ENCODE measurements at regions not wholly inside any gene's neighbourhood (a gene's known extent, or its start where the extent isn't known, plus 50 kb on each side); places are given as distances from the start of the nearest gene placed in this dataset.

- H3K4me3 ChIP-seq (ENCODE audit: low read length) = no peak overlapping the region
- TF ChIP-seq CTCF (conservative IDR thresholded peaks at IDR 0.05; ENCODE audit: low read depth, low read length) = no peak
- DNase-seq (ENCODE audit: low read depth) = no peak
These were observed 72.7 kb upstream of the RNU6ATAC start for GRCh38 chr9:134236935-134237629.

GRCh38 chr9:134237630-134238265 lies 73.4 kb upstream of the RNU6ATAC start:
- DNase-seq (ENCODE audit: low read depth) = no peak
- H3K4me3 ChIP-seq (ENCODE audit: low read length) = no peak overlapping the region
- no peak for TF ChIP-seq CTCF (conservative IDR thresholded peaks at IDR 0.05; ENCODE audit: low read depth, low read length)

GRCh38 chr9:134239130-134239903 lies 75.0 kb upstream of the RNU6ATAC start:
- TF ChIP-seq CTCF (conservative IDR thresholded peaks at IDR 0.05; ENCODE audit: low read depth, low read length) = no peak
- no peak for DNase-seq (ENCODE audit: low read depth)
- no peak overlapping the region for H3K4me3 ChIP-seq (ENCODE audit: low read length)

GRCh38 chr9:134239939-134240338 lies 75.6 kb upstream of the RNU6ATAC start:
- DNase-seq (ENCODE audit: low read depth) = no peak
- no peak overlapping the region for H3K4me3 ChIP-seq (ENCODE audit: low read length)
- no peak for TF ChIP-seq CTCF (conservative IDR thresholded peaks at IDR 0.05; ENCODE audit: low read depth, low read length)

GRCh38 chr9:134240361-134240760 lies 76.0 kb upstream of the RNU6ATAC start:
- no peak for DNase-seq (ENCODE audit: low read depth)
- no peak for TF ChIP-seq CTCF (conservative IDR thresholded peaks at IDR 0.05; ENCODE audit: low read depth, low read length)
- no peak overlapping the region for H3K4me3 ChIP-seq (ENCODE audit: low read length)

- H3K4me3 ChIP-seq (ENCODE audit: low read length) = no peak overlapping the region
- no peak for DNase-seq (ENCODE audit: low read depth)
- no peak for TF ChIP-seq CTCF (conservative IDR thresholded peaks at IDR 0.05; ENCODE audit: low read depth, low read length)
These were observed 78.3 kb upstream of the RNU6ATAC start for GRCh38 chr9:134242706-134243105.
